K562 (cell line): ENCODE measurements at regions not wholly inside any gene's neighbourhood (a gene's known extent, or its start where the extent isn't known, plus 50 kb on each side); places are given as distances from the start of the nearest gene placed in this dataset.

Experiments used
- ATAC-seq: fragments of 200-7000 bp; cut with Tn5 transposase; 3 replicates; pipeline ENCODE4 v1.9.1; 2020; ENCODE audit warnings: moderate library complexity
- BruUV-seq: library from RNA; stranded (reverse); fragments of 400-500 nt; replicated peaks from 2 replicates; lab custom pipeline; 2021; lab: Mats Ljungman, UMichigan
- CTCF ChIA-PET: fragments of 300-600 bp; formaldehyde crosslinking; extraction: SDS; loops from one replicate; lab custom pipeline; 2021; ENCODE audit warnings: low intra/inter-chr PET ratio; lab: Yijun Ruan, JAX
- POLR2A ChIA-PET: fragments of 300-600, 350-650 bp; sonication (Branson Sonifier 250); formaldehyde crosslinking; extraction: SDS; loops from one replicate; lab custom pipeline; 2021; ENCODE audit warnings: antibody characterized with exemption, inconsistent platforms; lab: Yijun Ruan, JAX
- DNase-seq, 4 experiments: peaks; one replicate each; pipeline versions ENCODE4 v3.0.0 to v3.0.0-alpha.2; 2011 to 2018; ENCODE audit warnings: low spot score in 3 of 4, mixed read lengths in 3 of 4; ENCODE audit errors: extremely low read depth in 1 of 4
- FAIRE-seq: peaks from 2 replicates; lab custom pipeline; 2011; peaks lifted over from hg19 to GRCh38; lab: Jason Lieb, UNC
- H2AFZ ChIP-seq: 2 replicates; pipeline ENCODE4 v1.6.0; 2011; ENCODE audit warnings: low read depth, low read length, control low read depth, inconsistent platforms
- H3K27ac ChIP-seq: fragments of 200-600 bp; 3 replicates; pipeline ENCODE4 v1.8.0; 2011; ENCODE audit warnings: low read depth, mild to moderate bottlenecking, control low read depth, inconsistent platforms, low read length, moderate library complexity, mixed read lengths; ENCODE audit errors: extremely low read depth
- H3K27me3 ChIP-seq, 2 experiments: fragments of 300-600 bp in 1 of 2; 2 replicates in 1 of 2; 3 replicates in 1 of 2; pipeline versions ENCODE4 v1.6.0 to v1.8.0; 2011; ENCODE audit warnings: inconsistent platforms in 2 of 2, low read length in 2 of 2, mild to moderate bottlenecking in 1 of 2, mixed read lengths in 1 of 2, moderate library complexity in 1 of 2; ENCODE audit not compliant: control insufficient read depth in 2 of 2, insufficient read depth in 2 of 2
- H3K36me3 ChIP-seq: fragments of 300-600 bp; 3 replicates; pipeline ENCODE4 v1.8.0; 2011; ENCODE audit warnings: mild to moderate bottlenecking, low read length, inconsistent platforms; ENCODE audit not compliant: control insufficient read depth, insufficient read depth
- H3K4me1 ChIP-seq, 2 experiments: fragments of 200-600 bp in 1 of 2; replicated peaks in 1 of 2; 2 replicates in 1 of 2; 3 replicates in 1 of 2; pipeline versions ENCODE4 v1.5.1 to v1.8.0; 2011; ENCODE audit warnings: inconsistent platforms in 2 of 2, low read length in 2 of 2, mild to moderate bottlenecking in 1 of 2, mixed read lengths in 1 of 2, moderate library complexity in 1 of 2; ENCODE audit not compliant: control insufficient read depth in 2 of 2, insufficient read depth in 2 of 2
- H3K4me2 ChIP-seq: 2 replicates; pipeline ENCODE4 v1.6.1; 2011; ENCODE audit warnings: low read length, control low read depth, inconsistent platforms, mixed read lengths; ENCODE audit not compliant: insufficient read depth
- H3K4me3 ChIP-seq: fragments of 200-600 bp; sonication (generic), shearing (Covaris generic); 2 replicates; pipeline ENCODE4 v1.5.1; 2016; ENCODE audit warnings: control low read depth, inconsistent platforms
- H3K79me2 ChIP-seq: fragments of 200-600 bp; 3 replicates; pipeline ENCODE4 v1.8.0; 2011; ENCODE audit warnings: low read length, inconsistent platforms; ENCODE audit not compliant: control insufficient read depth, insufficient read depth
- H3K9ac ChIP-seq, 2 experiments: 2 replicates each; pipeline versions ENCODE4 v1.6.0 to v1.6.1; 2011; ENCODE audit warnings: low read depth in 2 of 2, low read length in 2 of 2, control low read depth in 1 of 2, inconsistent platforms in 1 of 2, mild to moderate bottlenecking in 1 of 2, mixed read lengths in 1 of 2; ENCODE audit not compliant: insufficient read depth in 1 of 2
- H3K9me1 ChIP-seq: one replicate; pipeline ENCODE4 v1.6.0; 2011; ENCODE audit warnings: inconsistent platforms, mild to moderate bottlenecking, low read length, moderate library complexity; ENCODE audit not compliant: control insufficient read depth, insufficient read depth
- H3K9me3 ChIP-seq: replicated peaks from 2 replicates; pipeline ENCODE4 v1.5.1; 2011; ENCODE audit warnings: low read depth, low read length, inconsistent platforms; ENCODE audit not compliant: control insufficient read depth, insufficient read depth
- H4K20me1 ChIP-seq: replicated peaks from 2 replicates; pipeline ENCODE4 v1.6.1; 2011; ENCODE audit warnings: low read length, inconsistent platforms, mixed read lengths; ENCODE audit not compliant: control insufficient read depth, insufficient read depth
- FOXJ3 ChIP-seq: sonication (generic); formaldehyde crosslinking; IDR thresholded peaks from 2 replicates; pipeline ENCODE4 v1.4.0; 2020; ENCODE audit warnings: mild to moderate bottlenecking, missing genetic modification reagents
- KLF1 ChIP-seq: fragments of 450-650 bp; IDR thresholded peaks from 2 replicates; pipeline ENCODE4 v1.6.1; 2016; ENCODE audit warnings: missing genetic modification characterization, missing compliant biosample characterization
- NFIC ChIP-seq: fragments of 450-650 bp; IDR thresholded peaks from 2 replicates; pipeline ENCODE4 v1.6.1; 2017; ENCODE audit warnings: mild to moderate bottlenecking, inconsistent platforms
- NONO ChIP-seq, 2 experiments: fragments of 200-400 bp in 1 of 2; fragments of 450-650 bp in 1 of 2; formaldehyde crosslinking in 1 of 2; IDR thresholded peaks; 2 replicates each; pipeline ENCODE4 v1.6.1; 2017; ENCODE audit warnings: low read depth in 2 of 2, mild to moderate bottlenecking in 2 of 2, moderate library complexity in 2 of 2, low read length in 1 of 2
- SRF ChIP-seq, 2 experiments: fragments of 250-450, 450-650 bp in 1 of 2; sonication (Bioruptor Pico) in 1 of 2; sonication (generic) in 1 of 2; formaldehyde crosslinking; IDR thresholded peaks; 2 replicates each; pipeline versions ENCODE4 v1.5.0 to v1.5.1; 2020 to 2022; ENCODE audit warnings: mild to moderate bottlenecking in 1 of 2, missing genetic modification reagents in 1 of 2
- ZFP1 ChIP-seq: fragments of 450-650 bp; formaldehyde crosslinking; IDR thresholded peaks from 2 replicates; pipeline ENCODE4 v1.4.0; 2020; ENCODE audit warnings: mild to moderate bottlenecking, mixed read lengths
- ZMIZ1 ChIP-seq, 2 experiments: fragments of 150-350 bp in 1 of 2; IDR thresholded peaks; 2 replicates each; pipeline ENCODE4 v1.6.1; 2012 to 2016; ENCODE audit warnings: low read depth in 2 of 2, low read length in 2 of 2, mild to moderate bottlenecking in 1 of 2, moderate library complexity in 1 of 2
- ZNF584 ChIP-seq: fragments of 200-800 bp; sonication (Bioruptor generic); IDR thresholded peaks from 2 replicates; pipeline ENCODE4 v1.6.1; 2016; ENCODE audit warnings: low read depth, mild to moderate bottlenecking, missing genetic modification characterization, missing compliant biosample characterization
- ZNF668 ChIP-seq: fragments of 250-450 bp; sonication (Bioruptor Pico); IDR thresholded peaks from 2 replicates; pipeline ENCODE4 v1.8.0; 2022; ENCODE audit warnings: mild to moderate bottlenecking, inconsistent platforms
- WGBS: fragments of 100-300 bp; shearing (Covaris generic); methylation state at CpG from one replicate; pipeline ENCODE4 v1.1.6; 2016; ENCODE audit warnings: low coverage, mixed read lengths; ENCODE audit not compliant: insufficient coverage; ENCODE audit errors: missing lambda C conversion rate; 5-methylcytosine and 5-hydroxymethylcytosine counted together
- in situ Hi-C: fragments of 300-500 bp; cut with MboI; formaldehyde crosslinking; loops from 4 replicates; pipeline ENCODE4 v1.15.0; 2018; ENCODE audit warnings: inconsistent platforms, mixed read lengths
- intact Hi-C: fragments of 100-400 bp; cut with micrococcal nuclease; formaldehyde crosslinking; loops from 2 replicates; pipeline ENCODE4 v1.14.2; 2022

DNA sequence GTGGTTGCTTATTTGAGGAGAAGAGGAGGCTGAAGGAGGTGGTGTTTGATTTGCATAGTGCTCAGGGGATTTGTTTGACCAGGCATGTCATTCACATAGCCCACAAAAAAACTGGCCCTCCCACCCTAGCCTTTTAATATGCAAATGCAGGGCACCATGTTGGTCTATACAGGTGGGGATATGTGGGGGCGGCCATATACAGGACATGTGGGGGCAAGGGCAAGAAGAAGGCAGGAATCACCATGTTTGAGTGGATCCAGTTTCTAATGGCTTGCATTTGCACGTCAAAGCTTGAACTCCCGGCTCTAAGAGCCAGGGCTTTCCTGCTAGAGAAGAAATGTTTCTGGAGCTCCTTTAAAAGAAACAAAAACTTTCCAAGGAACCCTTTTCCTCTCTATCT, 541.0 kb downstream of the ZWINT start (continued):
- TF ChIP-seq ZNF584 (CRISPR knock-in tag), result no peak
- no peak for TF ChIP-seq ZMIZ1 (IDR thresholded peaks at IDR 0.05; ENCODE audit: low read depth in 2 of 2, low read length in 2 of 2)

DNA sequence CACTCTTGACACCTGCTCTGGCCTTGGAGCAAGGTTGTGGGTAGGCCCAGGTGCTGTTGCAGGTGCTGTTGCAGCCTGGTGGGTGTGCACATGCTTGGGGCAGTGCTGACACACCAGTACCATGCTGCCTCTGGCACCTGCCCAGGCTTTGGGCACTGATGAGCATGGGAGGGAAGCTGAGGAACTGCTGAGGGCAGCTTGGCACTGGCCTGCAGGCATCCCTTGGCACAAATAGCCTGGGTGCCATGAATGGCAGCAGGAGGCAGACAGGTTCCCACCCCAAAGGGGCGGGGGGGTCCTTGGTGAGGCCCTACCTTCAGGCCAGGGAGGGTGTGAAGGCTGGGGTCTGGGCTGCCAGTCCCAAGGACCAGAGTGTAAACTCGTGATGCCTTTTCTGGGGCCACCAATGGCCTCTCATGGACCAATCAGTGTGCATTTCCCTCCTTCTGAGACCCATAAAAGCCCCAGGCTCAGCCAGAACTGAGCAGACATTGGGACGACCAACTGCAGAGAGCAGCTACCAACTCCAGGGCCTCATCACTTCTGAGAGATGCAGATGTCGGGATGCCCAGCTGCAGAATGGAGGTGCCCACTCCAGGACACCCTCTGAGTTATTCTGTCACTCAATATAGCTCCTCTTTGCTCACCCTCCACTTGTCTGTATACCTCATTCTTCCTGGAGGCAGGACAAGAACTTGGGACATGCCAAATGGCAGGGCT, 547.4 kb downstream of the ZWINT start:
- TF ChIP-seq FOXJ3 (CRISPR knock-in tag) (no peak), ZNF668 (CRISPR knock-in tag) (no peak), NFIC (no peak), ZFP1 (CRISPR knock-in tag) (no peak), NONO (IDR thresholded peaks at IDR 0.05; ENCODE audit: low read depth in 2 of 2, low read length in 1 of 2) (no peak), KLF1 (tag) (no peak), SRF (CRISPR knock-in tag; IDR thresholded peaks at IDR 0.05) (no peak)
- TF ChIP-seq, all 486 proteins: peak for 0
- Histone ChIP-seq H2AFZ (no peak overlapping the region), H3K4me2 (no peak overlapping the region), H3K9ac (no peak overlapping the region), H3K9me3 (no peaks in the 10 kb centered on the region; the same call in 1 of the 2 replicates), H3K36me3 (no peaks in the 10 kb centered on the region), H3K4me3 (no peak overlapping the region), H3K4me1 (no peaks in the 10 kb centered on the region), H3K27ac (no peak overlapping the region), H3K27me3 (no peaks in the 10 kb centered on the region), H3K9me1 (no peaks in the 10 kb centered on the region), H4K20me1 (no peaks in the 10 kb centered on the region), H3K79me2 (no peaks in the 10 kb centered on the region)
- 0% methylated on average over 4 of the region's 4 CpGs for WGBS
- in situ Hi-C loops, result no loop called here
- ATAC-seq, result no peak
- intact Hi-C loops, result no loop called here
- CTCF ChIA-PET, result no interaction called here
- no TSS peak for BruUV-seq
- POLR2A ChIA-PET, result no interaction called here
- FAIRE-seq, result no peak
- no peak for DNase-seq
